Hepatocyte (in vitro differentiated cells): ENCODE measurements at regions not wholly inside any gene's neighbourhood (a gene's known extent, or its start where the extent isn't known, plus 50 kb on each side); places are given as distances from the start of the nearest gene placed in this dataset.

ENCODE experiments used
- DNase-seq: peaks from one replicate; pipeline ENCODE4 v3.0.0-alpha.2; 2016; ENCODE audit warnings: low spot score
- H2AFZ ChIP-seq: fragments of 200-600 bp; sonication (generic); 2 replicates; pipeline ENCODE4 v1.6.0; 2016; ENCODE audit warnings: antibody characterized with exemption, mild to moderate bottlenecking
- H3K27ac ChIP-seq: fragments of 200-600 bp; sonication (generic); 2 replicates; pipeline ENCODE4 v1.5.1; 2016; ENCODE audit warnings: mild to moderate bottlenecking
- H3K27me3 ChIP-seq: fragments of 200-600 bp; sonication (generic); 2 replicates; pipeline ENCODE4 v1.6.1; 2016
- H3K36me3 ChIP-seq: fragments of 200-600 bp; sonication (generic); replicated peaks from 2 replicates; pipeline ENCODE4 v1.5.1; 2016; ENCODE audit warnings: low read depth; ENCODE audit not compliant: insufficient read depth
- H3K4me1 ChIP-seq: fragments of 200-600 bp; sonication (generic); 2 replicates; pipeline ENCODE4 v1.5.1; 2016; ENCODE audit warnings: mild to moderate bottlenecking, moderate library complexity; ENCODE audit not compliant: insufficient read depth
- H3K4me2 ChIP-seq: fragments of 200-600 bp; sonication (generic); 2 replicates; pipeline ENCODE4 v1.6.0; 2016
- H3K4me3 ChIP-seq: fragments of 200-600 bp; sonication (generic); 2 replicates; pipeline ENCODE4 v1.5.1; 2016; ENCODE audit warnings: mild to moderate bottlenecking
- H3K79me2 ChIP-seq: fragments of 200-600 bp; sonication (generic); 2 replicates; pipeline ENCODE4 v1.6.0; 2017; ENCODE audit warnings: mild to moderate bottlenecking
- H3K9me2 ChIP-seq: fragments of 200-600 bp; sonication (generic); replicated peaks from 2 replicates; pipeline ENCODE4 v1.6.0; 2017; ENCODE audit warnings: mild to moderate bottlenecking; ENCODE audit not compliant: insufficient read depth
- H3K9me3 ChIP-seq: fragments of 200-600 bp; sonication (generic); 2 replicates; pipeline ENCODE4 v1.5.1; 2016; ENCODE audit warnings: low read depth, mild to moderate bottlenecking
- H4K20me1 ChIP-seq: fragments of 200-600 bp; sonication (generic); 2 replicates; pipeline ENCODE4 v1.6.0; 2016; ENCODE audit warnings: mild to moderate bottlenecking; ENCODE audit not compliant: insufficient read depth, poor library complexity, severe bottlenecking
- CTCF ChIP-seq: fragments of 200-600 bp; sonication (generic); IDR thresholded peaks from 2 replicates; pipeline ENCODE4 v1.5.1; 2016; ENCODE audit warnings: antibody characterized with exemption, mild to moderate bottlenecking; ENCODE audit not compliant: poor library complexity
- EZH2 ChIP-seq: fragments of 200-600 bp; sonication (generic); IDR thresholded peaks from 2 replicates; pipeline ENCODE4 v1.6.1; 2016; ENCODE audit warnings: antibody characterized with exemption, mild to moderate bottlenecking, borderline replicate concordance
- EZH2phosphoT487 ChIP-seq: fragments of 200-600 bp; sonication (generic); IDR thresholded peaks from one replicate; pipeline ENCODE4 v1.6.1; 2018; ENCODE audit warnings: antibody characterized with exemption, mild to moderate bottlenecking, low read depth, moderate library complexity; ENCODE audit not compliant: unreplicated experiment, severe bottlenecking
- WGBS: methylation state at CpG from one replicate; pipeline ENCODE4 v1.1.6; 2016; ENCODE audit warnings: low lambda C conversion rate; ENCODE audit errors: missing lambda C conversion rate; 5-methylcytosine and 5-hydroxymethylcytosine counted together

GRCh38 chr14:65286443-65286842, 126.1 kb upstream of the FUT8 start:
- 85% methylated on average over 8 of the region's 8 CpGs for WGBS
- no peaks in the 10 kb centered on the region for H3K9me3 ChIP-seq
- H3K4me2 ChIP-seq = no peak overlapping the region
- no peaks in the 10 kb centered on the region for H3K27me3 ChIP-seq
- no peaks in the 10 kb centered on the region for H4K20me1 ChIP-seq
- H3K4me1 ChIP-seq = peaks cover 10% of the 10 kb centered on the region
- H2AFZ ChIP-seq = no peak overlapping the region
- no peak for TF ChIP-seq EZH2phosphoT487
- no peak for TF ChIP-seq CTCF
- no peak for TF ChIP-seq EZH2
- H3K4me3 ChIP-seq = no peak overlapping the region
- H3K9me2 ChIP-seq = no peaks in the 10 kb centered on the region
- H3K79me2 ChIP-seq = no peaks in the 10 kb centered on the region
- no peaks in the 10 kb centered on the region for H3K36me3 ChIP-seq
- DNase-seq = no peak
- no peak overlapping the region for H3K27ac ChIP-seq

GRCh38 chr14:65287264-65288131, 125.0 kb upstream of the FUT8 start:
- Histone ChIP-seq H3K27ac (no peak overlapping the region), H3K9me2 (no peaks in the 10 kb centered on the region), H4K20me1 (no peaks in the 10 kb centered on the region), H3K4me3 (no peak overlapping the region), H3K36me3 (no peaks in the 10 kb centered on the region), H3K4me1 (peaks cover 5% of the 10 kb centered on the region), H2AFZ (no peak overlapping the region), H3K27me3 (no peaks in the 10 kb centered on the region), H3K79me2 (no peaks in the 10 kb centered on the region), H3K4me2 (no peak overlapping the region), H3K9me3 (no peaks in the 10 kb centered on the region)
- WGBS = 90% methylated on average over 28 of the region's 29 CpGs
- TF ChIP-seq CTCF = no peak
- TF ChIP-seq EZH2 = no peak
- TF ChIP-seq EZH2phosphoT487 = no peak
- DNase-seq = no peak

DNA sequence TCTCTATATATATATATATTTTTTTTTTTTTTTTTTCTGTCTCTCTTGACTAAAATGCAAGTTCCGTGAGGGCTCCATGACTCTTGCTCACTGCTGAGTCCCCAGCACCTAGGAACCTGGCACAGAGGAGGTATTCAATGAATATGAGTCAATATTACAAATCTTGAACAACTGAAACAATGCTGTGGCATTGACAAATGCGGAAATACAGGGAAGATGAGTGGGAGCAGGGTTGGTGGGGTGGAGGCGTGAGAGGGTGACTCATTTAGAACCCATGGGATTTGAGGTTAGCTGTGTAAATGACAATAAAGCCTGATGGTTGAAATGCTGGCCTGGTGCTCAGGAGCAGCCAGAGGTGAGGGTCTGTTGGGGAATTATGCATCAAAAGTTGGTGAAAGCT, 121.7 kb upstream of the FUT8 start:
- Histone ChIP-seq H3K4me3 (no peak overlapping the region), H4K20me1 (no peaks in the 10 kb centered on the region), H3K36me3 (no peaks in the 10 kb centered on the region), H3K79me2 (no peaks in the 10 kb centered on the region), H3K9me2 (no peaks in the 10 kb centered on the region), H3K27me3 (no peaks in the 10 kb centered on the region), H2AFZ (no peak overlapping the region), H3K9me3 (no peaks in the 10 kb centered on the region), H3K4me1 (no peaks in the 10 kb centered on the region), H3K27ac (peak overlapping the region; percentile 1), H3K4me2 (no peak overlapping the region)
- DNase-seq = no peak
- 85% methylated on average over 3 of the region's 3 CpGs for WGBS
- TF ChIP-seq EZH2phosphoT487 (no peak), EZH2 (no peak), CTCF (no peak)
